ENCODE measurements at regions not wholly inside any gene's neighbourhood (a gene's known extent, or its start where the extent isn't known, plus 50 kb on each side); places are given as distances from the start of the nearest gene placed in this dataset.

DNA sequence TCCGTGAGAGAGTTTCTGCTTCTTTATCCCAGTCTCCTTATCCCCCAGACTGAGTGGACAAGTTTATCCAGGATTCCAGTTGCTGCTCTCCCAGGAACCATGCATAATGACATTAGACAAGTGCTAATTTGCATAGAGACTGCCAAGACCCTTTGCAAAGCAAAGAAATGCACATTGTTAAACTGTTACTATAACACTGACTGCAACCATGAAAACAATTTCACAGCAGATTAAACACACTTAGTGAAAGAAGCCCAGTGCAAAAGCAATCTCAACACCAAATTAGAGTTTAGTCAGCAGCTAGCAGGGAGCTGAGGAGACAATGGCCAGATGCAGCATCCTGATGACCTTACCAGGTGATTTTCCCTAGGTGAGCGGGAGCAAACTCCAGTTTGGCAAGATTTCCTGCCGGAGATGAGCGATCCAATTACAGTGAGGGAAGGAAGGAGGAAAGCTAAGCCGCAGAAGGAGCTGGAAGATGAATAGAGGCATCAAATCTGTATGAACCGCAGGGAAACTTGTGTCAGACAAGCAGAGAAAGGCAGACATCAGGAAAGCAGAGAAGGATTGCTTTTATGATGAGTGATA, 273.8 kb upstream of the B3GAT1 start:
- TF ChIP-seq ESRRG (CRISPR knock-in tag; IDR thresholded peaks at IDR 0.05) (no peak), ZNF565 (CRISPR knock-in tag; conservative IDR thresholded peaks at IDR 0.05; ENCODE audit: low read depth) (no peak), ARNTL (CRISPR knock-in tag; IDR thresholded peaks at IDR 0.05; ENCODE audit: borderline replicate concordance, low read depth) (no peak), ZC3H10 (CRISPR knock-in tag; IDR thresholded peaks at IDR 0.05) (no peak), GLIS3 (CRISPR knock-in tag; IDR thresholded peaks at IDR 0.05) (no peak), BACH2 (CRISPR knock-in tag; IDR thresholded peaks at IDR 0.05; ENCODE audit: borderline replicate concordance) (no peak), OSR1 (CRISPR knock-in tag; IDR thresholded peaks at IDR 0.05) (no peak)
- TF ChIP-seq, protein P1, sequence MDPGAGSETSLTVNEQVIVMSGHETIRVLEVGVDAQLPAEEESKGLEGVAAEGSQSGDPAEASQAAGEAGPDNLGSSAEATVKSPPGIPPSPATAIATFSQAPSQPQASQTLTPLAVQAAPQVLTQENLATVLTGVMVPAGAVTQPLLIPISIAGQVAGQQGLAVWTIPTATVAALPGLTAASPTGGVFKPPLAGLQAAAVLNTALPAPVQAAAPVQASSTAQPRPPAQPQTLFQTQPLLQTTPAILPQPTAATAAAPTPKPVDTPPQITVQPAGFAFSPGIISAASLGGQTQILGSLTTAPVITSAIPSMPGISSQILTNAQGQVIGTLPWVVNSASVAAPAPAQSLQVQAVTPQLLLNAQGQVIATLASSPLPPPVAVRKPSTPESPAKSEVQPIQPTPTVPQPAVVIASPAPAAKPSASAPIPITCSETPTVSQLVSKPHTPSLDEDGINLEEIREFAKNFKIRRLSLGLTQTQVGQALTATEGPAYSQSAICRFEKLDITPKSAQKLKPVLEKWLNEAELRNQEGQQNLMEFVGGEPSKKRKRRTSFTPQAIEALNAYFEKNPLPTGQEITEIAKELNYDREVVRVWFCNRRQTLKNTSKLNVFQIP (CRISPR knock-in tag; IDR thresholded peaks at IDR 0.05; ENCODE audit: borderline replicate concordance, low read depth) = no peak
- TF ChIP-seq, protein P2, sequence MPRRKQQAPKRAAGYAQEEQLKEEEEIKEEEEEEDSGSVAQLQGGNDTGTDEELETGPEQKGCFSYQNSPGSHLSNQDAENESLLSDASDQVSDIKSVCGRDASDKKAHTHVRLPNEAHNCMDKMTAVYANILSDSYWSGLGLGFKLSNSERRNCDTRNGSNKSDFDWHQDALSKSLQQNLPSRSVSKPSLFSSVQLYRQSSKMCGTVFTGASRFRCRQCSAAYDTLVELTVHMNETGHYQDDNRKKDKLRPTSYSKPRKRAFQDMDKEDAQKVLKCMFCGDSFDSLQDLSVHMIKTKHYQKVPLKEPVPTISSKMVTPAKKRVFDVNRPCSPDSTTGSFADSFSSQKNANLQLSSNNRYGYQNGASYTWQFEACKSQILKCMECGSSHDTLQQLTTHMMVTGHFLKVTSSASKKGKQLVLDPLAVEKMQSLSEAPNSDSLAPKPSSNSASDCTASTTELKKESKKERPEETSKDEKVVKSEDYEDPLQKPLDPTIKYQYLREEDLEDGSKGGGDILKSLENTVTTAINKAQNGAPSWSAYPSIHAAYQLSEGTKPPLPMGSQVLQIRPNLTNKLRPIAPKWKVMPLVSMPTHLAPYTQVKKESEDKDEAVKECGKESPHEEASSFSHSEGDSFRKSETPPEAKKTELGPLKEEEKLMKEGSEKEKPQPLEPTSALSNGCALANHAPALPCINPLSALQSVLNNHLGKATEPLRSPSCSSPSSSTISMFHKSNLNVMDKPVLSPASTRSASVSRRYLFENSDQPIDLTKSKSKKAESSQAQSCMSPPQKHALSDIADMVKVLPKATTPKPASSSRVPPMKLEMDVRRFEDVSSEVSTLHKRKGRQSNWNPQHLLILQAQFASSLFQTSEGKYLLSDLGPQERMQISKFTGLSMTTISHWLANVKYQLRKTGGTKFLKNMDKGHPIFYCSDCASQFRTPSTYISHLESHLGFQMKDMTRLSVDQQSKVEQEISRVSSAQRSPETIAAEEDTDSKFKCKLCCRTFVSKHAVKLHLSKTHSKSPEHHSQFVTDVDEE (CRISPR knock-in tag; IDR thresholded peaks at IDR 0.05) = no peak
- ATAC-seq = no peak

DNA sequence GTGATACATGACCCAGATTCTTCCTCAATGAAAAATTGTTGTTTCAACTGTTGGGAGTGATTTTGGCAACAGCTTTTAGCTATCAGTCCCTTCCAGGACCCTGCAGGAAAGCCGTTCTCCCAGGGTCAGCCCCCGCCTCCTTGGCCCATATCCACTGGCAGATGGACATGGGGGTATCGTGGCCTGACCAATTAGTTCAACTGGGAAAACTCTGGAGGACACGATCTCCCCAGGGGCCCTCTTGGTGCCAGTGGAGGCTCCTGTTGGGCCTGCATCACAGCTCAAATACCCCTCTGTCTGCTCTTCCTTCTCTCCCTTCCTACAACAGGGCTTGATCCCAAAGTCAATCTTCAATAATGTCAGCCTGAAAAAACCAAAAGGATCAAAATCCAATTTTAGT, 272.5 kb upstream of the B3GAT1 start:
- ATAC-seq = no peak
- TF ChIP-seq, protein P2 (CRISPR knock-in tag; IDR thresholded peaks at IDR 0.05) = no peak
- no peak for TF ChIP-seq BACH2 (CRISPR knock-in tag; IDR thresholded peaks at IDR 0.05; ENCODE audit: borderline replicate concordance)
- no peak for TF ChIP-seq ZNF8 (CRISPR knock-in tag; IDR thresholded peaks at IDR 0.05)
- no peak for TF ChIP-seq ZNF70 (CRISPR knock-in tag; IDR thresholded peaks at IDR 0.05)
- no peak for TF ChIP-seq TCF4 (CRISPR knock-in tag; IDR thresholded peaks at IDR 0.05; ENCODE audit: borderline replicate concordance)

DNA sequence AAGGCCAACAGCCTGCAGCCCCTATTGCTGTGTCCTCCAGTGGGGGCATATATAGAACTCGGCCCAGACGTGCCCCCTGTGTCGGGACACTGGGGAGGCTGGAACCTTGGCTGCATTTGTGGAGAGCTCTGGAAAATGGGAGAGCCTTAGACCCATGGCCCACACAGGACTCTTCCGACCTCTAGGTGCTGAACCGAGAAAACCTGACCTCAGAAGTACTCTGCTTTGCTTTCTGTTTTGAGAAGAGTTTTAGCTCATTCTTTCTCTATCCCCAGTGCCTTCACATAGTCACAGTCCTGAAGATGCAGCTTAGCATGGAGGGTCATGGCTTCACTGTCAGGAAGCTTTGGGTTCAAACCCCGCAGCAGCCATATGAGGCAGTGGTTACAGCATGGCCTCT, 271.8 kb upstream of the B3GAT1 start:
- no peak for ATAC-seq
- TF ChIP-seq, protein P3, sequence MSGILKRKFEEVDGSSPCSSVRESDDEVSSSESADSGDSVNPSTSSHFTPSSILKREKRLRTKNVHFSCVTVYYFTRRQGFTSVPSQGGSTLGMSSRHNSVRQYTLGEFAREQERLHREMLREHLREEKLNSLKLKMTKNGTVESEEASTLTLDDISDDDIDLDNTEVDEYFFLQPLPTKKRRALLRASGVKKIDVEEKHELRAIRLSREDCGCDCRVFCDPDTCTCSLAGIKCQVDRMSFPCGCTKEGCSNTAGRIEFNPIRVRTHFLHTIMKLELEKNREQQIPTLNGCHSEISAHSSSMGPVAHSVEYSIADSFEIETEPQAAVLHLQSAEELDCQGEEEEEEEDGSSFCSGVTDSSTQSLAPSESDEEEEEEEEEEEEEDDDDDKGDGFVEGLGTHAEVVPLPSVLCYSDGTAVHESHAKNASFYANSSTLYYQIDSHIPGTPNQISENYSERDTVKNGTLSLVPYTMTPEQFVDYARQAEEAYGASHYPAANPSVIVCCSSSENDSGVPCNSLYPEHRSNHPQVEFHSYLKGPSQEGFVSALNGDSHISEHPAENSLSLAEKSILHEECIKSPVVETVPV (CRISPR knock-in tag; IDR thresholded peaks at IDR 0.05) = no peak
- TF ChIP-seq PATZ1 (CRISPR knock-in tag; IDR thresholded peaks at IDR 0.05; ENCODE audit: borderline replicate concordance) (no peak), SNAI2 (CRISPR knock-in tag; IDR thresholded peaks at IDR 0.05) (no peak), ZNF8 (CRISPR knock-in tag; IDR thresholded peaks at IDR 0.05) (no peak), ZNF565 (CRISPR knock-in tag; conservative IDR thresholded peaks at IDR 0.05; ENCODE audit: low read depth) (no peak), CSDC2 (CRISPR knock-in tag; IDR thresholded peaks at IDR 0.05) (no peak), ZFP30 (CRISPR knock-in tag; IDR thresholded peaks at IDR 0.05) (no peak), TOX (CRISPR knock-in tag; IDR thresholded peaks at IDR 0.05; ENCODE audit: borderline replicate concordance) (no peak), ZNF70 (CRISPR knock-in tag; IDR thresholded peaks at IDR 0.05) (no peak), BACH2 (CRISPR knock-in tag; IDR thresholded peaks at IDR 0.05; ENCODE audit: borderline replicate concordance) (no peak), OSR1 (CRISPR knock-in tag; IDR thresholded peaks at IDR 0.05) (no peak), ESRRG (CRISPR knock-in tag; IDR thresholded peaks at IDR 0.05) (no peak), RARB (CRISPR knock-in tag; IDR thresholded peaks at IDR 0.05) (no peak), ISL1 (CRISPR knock-in tag; IDR thresholded peaks at IDR 0.05) (no peak)
- TF ChIP-seq, protein P1 (CRISPR knock-in tag; IDR thresholded peaks at IDR 0.05; ENCODE audit: borderline replicate concordance, low read depth) = no peak
